ENCODE measurements at regions not wholly inside any gene's neighbourhood (a gene's known extent, or its start where the extent isn't known, plus 50 kb on each side); places are given as distances from the start of the nearest gene placed in this dataset.

DNA sequence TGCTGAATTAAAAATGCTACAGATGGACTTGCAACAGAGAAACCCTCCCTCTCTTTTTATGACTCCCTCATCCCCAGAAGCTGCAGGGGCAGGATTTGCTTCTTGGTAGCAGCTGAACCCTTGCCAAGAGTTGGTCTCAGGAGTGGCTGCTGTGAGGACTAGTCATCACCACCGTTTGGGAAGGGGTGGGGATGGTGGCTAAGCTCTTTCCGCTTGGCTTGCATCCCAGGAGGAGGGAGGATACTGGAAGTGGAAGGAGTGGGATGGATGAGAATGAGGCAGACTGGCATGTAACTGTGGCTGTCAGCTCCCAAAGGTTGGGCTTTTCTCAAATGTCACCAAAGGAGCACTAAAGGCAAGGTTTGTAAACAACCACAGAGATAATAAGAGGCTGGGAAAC, 50.8 kb upstream of the COL24A1 start:
- H4K20me1 ChIP-seq (ENCODE audit: insufficient read depth, low read length) = no peaks in the 10 kb centered on the region
- no TSS peak for BruUV-seq (replicated peaks)
- DNase-seq (ENCODE audit: low spot score) = no peak
- H3K4me1 ChIP-seq (ENCODE audit: insufficient read depth, low read length, poor library complexity, severe bottlenecking) = no peaks in the 10 kb centered on the region
- H3K9me3 ChIP-seq (ENCODE audit: low read length) = no peaks in the 10 kb centered on the region
- POLR2A ChIA-PET = interaction anchor here (0.7 kb wide), 1 partner anchor 1860 kb away, joined by 3 read pairs; no protein-coding TSS in a partner anchor
- intact Hi-C loops (cut with micrococcal nuclease; ENCODE audit: unreplicated experiment) = no loop called here
- no peaks in the 10 kb centered on the region for H3K9me2 ChIP-seq (ENCODE audit: insufficient read depth, low read length)
- no peak overlapping the region for H3K4me3 ChIP-seq (ENCODE audit: low read depth, low read length, poor library complexity, severe bottlenecking)
- TF ChIP-seq, protein P1, sequence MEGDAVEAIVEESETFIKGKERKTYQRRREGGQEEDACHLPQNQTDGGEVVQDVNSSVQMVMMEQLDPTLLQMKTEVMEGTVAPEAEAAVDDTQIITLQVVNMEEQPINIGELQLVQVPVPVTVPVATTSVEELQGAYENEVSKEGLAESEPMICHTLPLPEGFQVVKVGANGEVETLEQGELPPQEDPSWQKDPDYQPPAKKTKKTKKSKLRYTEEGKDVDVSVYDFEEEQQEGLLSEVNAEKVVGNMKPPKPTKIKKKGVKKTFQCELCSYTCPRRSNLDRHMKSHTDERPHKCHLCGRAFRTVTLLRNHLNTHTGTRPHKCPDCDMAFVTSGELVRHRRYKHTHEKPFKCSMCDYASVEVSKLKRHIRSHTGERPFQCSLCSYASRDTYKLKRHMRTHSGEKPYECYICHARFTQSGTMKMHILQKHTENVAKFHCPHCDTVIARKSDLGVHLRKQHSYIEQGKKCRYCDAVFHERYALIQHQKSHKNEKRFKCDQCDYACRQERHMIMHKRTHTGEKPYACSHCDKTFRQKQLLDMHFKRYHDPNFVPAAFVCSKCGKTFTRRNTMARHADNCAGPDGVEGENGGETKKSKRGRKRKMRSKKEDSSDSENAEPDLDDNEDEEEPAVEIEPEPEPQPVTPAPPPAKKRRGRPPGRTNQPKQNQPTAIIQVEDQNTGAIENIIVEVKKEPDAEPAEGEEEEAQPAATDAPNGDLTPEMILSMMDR (conservative IDR thresholded peaks at IDR 0.05; ENCODE audit: low read length) = no peak
- H3K36me3 ChIP-seq (ENCODE audit: insufficient read depth, low read length) = no peaks in the 10 kb centered on the region
- no peak overlapping the region for H3K4me2 ChIP-seq (ENCODE audit: low read length)
- H3K27ac ChIP-seq (ENCODE audit: low read depth, low read length, poor library complexity, severe bottlenecking) = no peak overlapping the region
- no peak overlapping the region for H2AFZ ChIP-seq (ENCODE audit: low read length)
- no peaks in the 10 kb centered on the region for H3K79me2 ChIP-seq (ENCODE audit: insufficient read depth, low read depth, low read length)
- CTCF ChIA-PET (ENCODE audit: unreplicated experiment) = no interaction called here

Measured in OCI-LY7 (cell line).